ENCODE measurements at regions not wholly inside any gene's neighbourhood (a gene's known extent, or its start where the extent isn't known, plus 50 kb on each side); places are given as distances from the start of the nearest gene placed in this dataset.
"Not testable (repeated sequence)": the region's sequence is repeated elsewhere in the genome, so short reads cannot be mapped to it uniquely, and the experiment has no call there.

DNA sequence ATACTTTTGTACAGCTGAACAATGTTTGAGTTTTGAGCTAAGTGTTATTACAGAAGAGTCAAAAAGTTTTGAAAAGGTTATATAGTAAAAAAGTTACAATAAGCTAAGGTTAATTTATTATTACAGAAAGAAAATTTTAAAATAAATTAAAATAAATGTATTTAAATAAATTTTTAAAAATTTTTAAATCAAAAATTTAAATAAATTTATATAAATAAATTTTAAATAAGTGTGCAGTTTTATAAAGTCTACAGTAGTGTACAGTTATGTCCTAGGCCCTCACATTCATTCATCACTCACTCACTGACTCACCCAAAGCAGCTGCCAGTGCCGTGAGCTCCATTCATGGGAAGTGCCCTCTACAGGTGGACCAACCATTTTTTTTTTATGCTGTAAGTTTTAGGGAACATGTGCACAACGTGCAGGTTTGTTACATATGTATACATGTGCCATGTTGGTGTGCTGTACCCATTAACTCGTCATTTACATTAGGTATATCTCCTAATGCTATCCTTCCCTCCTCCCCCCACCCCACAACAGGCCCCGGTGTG, 462.9 kb upstream of the ZMIZ1 start:
- no peaks in the 10 kb centered on the region for H3K4me1 ChIP-seq
- no peaks in the 10 kb centered on the region for H3K36me3 ChIP-seq
- TF ChIP-seq, protein P1, sequence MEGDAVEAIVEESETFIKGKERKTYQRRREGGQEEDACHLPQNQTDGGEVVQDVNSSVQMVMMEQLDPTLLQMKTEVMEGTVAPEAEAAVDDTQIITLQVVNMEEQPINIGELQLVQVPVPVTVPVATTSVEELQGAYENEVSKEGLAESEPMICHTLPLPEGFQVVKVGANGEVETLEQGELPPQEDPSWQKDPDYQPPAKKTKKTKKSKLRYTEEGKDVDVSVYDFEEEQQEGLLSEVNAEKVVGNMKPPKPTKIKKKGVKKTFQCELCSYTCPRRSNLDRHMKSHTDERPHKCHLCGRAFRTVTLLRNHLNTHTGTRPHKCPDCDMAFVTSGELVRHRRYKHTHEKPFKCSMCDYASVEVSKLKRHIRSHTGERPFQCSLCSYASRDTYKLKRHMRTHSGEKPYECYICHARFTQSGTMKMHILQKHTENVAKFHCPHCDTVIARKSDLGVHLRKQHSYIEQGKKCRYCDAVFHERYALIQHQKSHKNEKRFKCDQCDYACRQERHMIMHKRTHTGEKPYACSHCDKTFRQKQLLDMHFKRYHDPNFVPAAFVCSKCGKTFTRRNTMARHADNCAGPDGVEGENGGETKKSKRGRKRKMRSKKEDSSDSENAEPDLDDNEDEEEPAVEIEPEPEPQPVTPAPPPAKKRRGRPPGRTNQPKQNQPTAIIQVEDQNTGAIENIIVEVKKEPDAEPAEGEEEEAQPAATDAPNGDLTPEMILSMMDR (IDR thresholded peaks at IDR 0.05; ENCODE audit: low read depth, low read length), result 0 out of 2 replicates have a peak, but pooled peaks have one; percentile 3
- H3K4me3 ChIP-seq (ENCODE audit: low read depth, low read length), result no peak overlapping the region
- H3K27me3 ChIP-seq, result no peaks in the 10 kb centered on the region
- no peak for DNase-seq
- peaks cover 4% of the 10 kb centered on the region; the same call in 1 of the 2 replicates for H3K9me3 ChIP-seq

DNA sequence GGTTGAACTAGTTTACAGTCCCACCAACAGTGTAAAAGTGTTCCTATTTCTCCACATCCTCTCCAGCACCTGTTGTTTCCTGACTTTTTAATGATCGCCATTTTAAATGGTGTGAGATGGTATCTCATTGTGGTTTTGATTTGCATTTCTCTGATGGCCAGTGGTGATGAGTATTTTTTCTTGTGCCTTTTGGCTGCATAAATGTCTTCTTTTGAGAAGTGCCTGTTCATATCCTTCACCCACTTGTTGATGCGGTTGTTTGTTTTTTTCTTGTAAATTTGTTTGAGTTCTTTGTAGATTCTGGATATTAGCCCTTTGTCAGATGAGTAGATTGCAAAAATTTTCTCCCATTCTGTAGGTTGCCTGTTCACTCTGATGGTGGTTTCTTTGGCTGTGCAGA, 462.0 kb upstream of the ZMIZ1 start:
- H3K27me3 ChIP-seq; H3K9me3 ChIP-seq; DNase-seq; H3K4me1 ChIP-seq; H3K36me3 ChIP-seq; H3K4me3 ChIP-seq (ENCODE audit: low read depth, low read length): not testable (repeated sequence)

DNA sequence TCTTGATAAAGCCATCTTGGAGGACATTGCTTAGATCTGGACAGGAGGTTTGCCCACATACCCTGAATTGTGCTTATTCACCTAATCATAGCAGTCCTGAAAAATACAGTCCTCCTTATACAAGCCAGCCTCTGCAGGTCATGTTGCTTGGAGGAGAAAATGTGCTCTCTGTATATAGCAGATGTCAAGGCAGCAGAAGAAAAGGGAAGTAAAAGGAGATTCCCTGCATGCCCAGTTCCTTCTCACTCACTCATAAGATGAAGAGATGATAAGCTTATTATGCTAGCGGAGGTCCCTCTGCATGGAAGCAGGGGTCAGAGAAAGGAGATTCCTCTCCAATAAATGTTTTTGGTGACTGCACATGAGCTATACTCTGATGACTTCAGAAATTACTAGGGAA, 458.8 kb upstream of the ZMIZ1 start:
- Histone ChIP-seq H3K4me3 (ENCODE audit: low read depth, low read length) (no peak overlapping the region), H3K4me1 (no peaks in the 10 kb centered on the region; the same call in 1 of the 2 replicates), H3K27me3 (no peaks in the 10 kb centered on the region), H3K9me3 (peaks cover 4% of the 10 kb centered on the region; the same call in 1 of the 2 replicates), H3K36me3 (no peaks in the 10 kb centered on the region)
- no peak for DNase-seq
- TF ChIP-seq, protein P1 (IDR thresholded peaks at IDR 0.05; ENCODE audit: low read depth, low read length), result no peak

DNA sequence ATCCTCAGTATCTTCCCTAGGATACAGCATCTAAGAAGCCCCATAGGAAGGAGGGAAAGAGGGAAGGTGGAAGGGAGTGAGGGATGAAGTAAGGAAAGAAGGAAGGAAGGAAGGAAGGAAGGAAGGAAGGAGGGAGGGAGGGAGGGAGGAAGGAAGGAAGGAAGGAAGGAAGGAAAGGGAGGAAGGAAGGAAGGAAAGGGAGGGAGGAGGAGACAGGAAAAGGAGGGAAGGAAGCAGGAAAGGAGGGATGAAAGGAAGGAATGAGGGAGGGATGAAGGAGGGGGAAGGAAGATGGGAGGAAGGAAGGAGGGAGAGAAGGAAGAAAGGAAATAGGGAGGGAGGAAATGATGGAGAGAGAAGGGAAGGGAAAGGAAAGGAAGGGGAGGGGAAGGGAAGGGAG, 455.6 kb upstream of the ZMIZ1 start:
- H3K4me3 ChIP-seq (ENCODE audit: low read depth, low read length), result no peak overlapping the region
- no peaks in the 10 kb centered on the region for H3K36me3 ChIP-seq
- peaks cover 5% of the 10 kb centered on the region for H3K4me1 ChIP-seq
- H3K9me3 ChIP-seq, result peaks cover 4% of the 10 kb centered on the region; the same call in 1 of the 2 replicates
- H3K27me3 ChIP-seq, result no peaks in the 10 kb centered on the region
- DNase-seq, result no peak
- TF ChIP-seq, protein P1 (IDR thresholded peaks at IDR 0.05; ENCODE audit: low read depth, low read length), result no peak

DNA sequence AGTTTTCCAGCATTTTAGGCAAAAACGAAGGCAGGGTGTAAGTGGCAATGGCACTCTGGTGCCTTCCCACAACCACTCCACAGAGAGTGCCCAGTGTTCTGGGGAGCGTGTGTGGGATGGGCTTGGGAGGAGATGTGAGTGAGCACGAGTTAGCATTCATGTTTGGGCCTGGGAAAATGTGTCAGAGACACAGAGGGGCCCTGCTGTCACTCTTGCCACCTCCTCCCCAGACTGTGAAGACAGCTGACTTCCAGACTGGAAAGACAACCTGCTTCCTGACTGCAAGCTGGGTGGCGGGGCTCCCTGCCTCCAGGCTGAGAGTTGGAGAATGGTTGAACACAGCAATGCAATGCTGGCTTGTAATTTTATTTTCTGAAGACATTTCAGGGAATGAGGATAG, 454.5 kb upstream of the ZMIZ1 start:
- Histone ChIP-seq H3K9me3 (no peaks in the 10 kb centered on the region), H3K4me1 (peaks cover 5% of the 10 kb centered on the region), H3K27me3 (no peaks in the 10 kb centered on the region), H3K4me3 (ENCODE audit: low read depth, low read length) (no peak overlapping the region), H3K36me3 (no peaks in the 10 kb centered on the region)
- DNase-seq, result no peak
- TF ChIP-seq, protein P1 (IDR thresholded peaks at IDR 0.05; ENCODE audit: low read depth, low read length), result no peak

DNA sequence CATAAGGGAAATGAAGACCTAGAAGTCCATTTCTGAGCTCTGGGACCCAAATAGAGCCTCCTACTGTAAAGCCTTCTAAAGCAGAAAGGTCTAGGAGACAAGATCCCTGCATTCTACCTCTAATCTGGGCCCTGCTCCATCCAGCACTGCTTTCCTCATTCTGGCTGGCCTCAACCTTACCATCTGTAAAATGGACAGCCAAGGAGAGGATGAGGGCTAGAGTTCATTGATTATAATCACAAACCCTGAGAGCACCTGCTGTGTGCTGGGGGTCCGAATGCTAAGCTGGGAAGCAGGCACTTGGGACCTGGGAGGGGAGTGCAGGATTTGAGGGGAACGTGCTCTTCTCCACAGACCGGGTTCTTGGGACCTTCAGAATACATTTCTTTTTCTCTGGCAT, 454.0 kb upstream of the ZMIZ1 start:
- H3K4me3 ChIP-seq (ENCODE audit: low read depth, low read length), result no peak overlapping the region
- peaks cover 5% of the 10 kb centered on the region for H3K4me1 ChIP-seq
- no peak for DNase-seq
- H3K9me3 ChIP-seq, result no peaks in the 10 kb centered on the region
- no peaks in the 10 kb centered on the region for H3K36me3 ChIP-seq
- no peaks in the 10 kb centered on the region for H3K27me3 ChIP-seq
- TF ChIP-seq, protein P1 (IDR thresholded peaks at IDR 0.05; ENCODE audit: low read depth, low read length), result no peak
